GM21390 (cell line): ENCODE measurements at regions not wholly inside any gene's neighbourhood (a gene's known extent, or its start where the extent isn't known, plus 50 kb on each side); places are given as distances from the start of the nearest gene placed in this dataset.
"Not testable (repeated sequence)": the region's sequence is repeated elsewhere in the genome, so short reads cannot be mapped to it uniquely, and the experiment has no call there.

ENCODE experiments used
- ATAC-seq: cut with Tn5 transposase; IDR thresholded peaks from one replicate; pipeline ENCODE4 v1.9.1; 2021; ENCODE audit not compliant: unreplicated experiment

DNA sequence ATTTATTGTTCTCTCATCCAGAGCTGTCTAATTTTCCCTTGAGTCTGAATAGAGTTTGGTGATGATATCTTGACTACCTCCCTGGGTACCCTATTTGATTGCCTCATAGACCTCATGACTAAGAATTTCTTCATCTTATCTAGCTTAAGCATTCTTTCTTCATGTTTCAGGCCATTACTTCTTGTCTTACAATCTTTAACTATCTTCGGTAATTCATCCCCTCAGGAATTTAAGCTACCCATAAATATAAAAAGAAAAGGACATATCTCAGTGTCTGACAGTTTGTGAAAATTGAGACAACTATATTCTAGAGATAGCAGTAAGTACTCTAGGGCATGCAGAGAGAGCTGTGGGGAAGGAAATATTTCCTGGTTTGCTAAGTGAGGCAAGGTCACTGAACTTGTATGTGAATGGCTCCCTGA is 466.1 kb upstream of the GRID2 start:
- ATAC-seq, result no peak

DNA sequence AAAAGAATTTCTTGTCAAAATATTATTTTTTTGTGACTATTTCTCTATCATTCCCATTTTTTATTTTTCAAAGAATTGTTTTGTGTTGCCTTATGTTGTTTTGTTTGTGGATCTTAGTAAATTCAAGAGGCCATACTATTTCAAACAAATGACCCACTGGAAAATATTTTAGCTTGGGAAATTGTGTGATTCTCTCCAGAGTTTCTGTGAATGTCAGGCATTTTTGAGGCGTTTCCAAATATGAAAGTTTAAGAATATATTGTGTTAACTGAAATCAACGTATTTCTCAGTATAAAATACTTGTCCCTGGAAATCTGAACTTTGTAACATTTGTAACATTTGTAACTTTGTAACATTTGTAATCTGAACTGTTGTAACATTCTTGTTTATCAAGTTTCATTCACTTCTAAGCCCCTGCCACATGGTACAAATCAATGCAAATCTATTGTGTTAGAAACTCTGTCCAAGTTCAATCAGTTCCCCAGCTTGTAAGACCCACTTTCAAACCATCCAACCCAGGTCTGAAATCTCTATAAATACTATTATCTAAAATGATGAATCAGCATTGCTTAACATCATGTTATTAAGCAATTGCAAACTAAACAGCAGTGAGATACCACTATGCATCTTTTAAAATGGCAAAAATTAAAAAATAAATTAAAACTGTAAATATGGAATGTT is 465.4 kb upstream of the GRID2 start:
- ATAC-seq, result no peak

DNA sequence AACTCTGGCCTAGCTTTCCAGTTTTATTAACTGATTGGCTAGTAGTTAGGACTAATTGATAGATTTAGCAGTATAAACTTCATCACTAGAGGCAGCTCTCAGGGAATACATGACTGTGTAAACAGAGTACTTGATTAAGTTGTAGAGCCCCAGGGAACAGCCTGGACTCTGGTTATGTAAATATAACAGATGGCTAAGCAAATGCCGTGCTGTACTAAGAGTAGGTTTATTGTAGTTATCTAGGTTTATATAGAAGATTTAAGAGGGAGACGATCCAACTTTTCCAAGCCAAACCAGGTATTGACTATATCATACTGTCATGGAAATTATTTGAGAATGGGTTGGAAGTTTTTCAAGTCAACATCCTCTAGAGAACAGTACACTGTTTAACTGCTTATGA is 463.4 kb upstream of the GRID2 start:
- no peak for ATAC-seq

DNA sequence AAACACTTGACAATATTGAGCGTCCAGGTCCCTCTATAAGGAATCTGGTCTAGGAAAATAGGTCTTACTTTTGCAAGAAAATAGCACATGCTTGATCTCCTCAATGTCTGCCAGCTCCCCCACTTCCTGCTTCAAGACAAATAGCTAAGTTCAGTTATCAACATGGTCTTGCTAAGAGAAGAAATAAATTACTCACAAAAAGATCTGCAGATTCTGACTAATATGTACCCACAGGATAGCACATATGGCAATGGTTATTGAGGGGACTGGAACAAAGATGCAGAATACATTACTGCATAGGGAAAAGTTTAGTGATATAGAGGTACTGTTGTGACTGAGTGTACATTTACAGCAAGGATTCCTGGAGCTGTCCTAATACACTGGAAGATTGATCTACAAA is 457.5 kb upstream of the GRID2 start:
- ATAC-seq, result no peak

DNA sequence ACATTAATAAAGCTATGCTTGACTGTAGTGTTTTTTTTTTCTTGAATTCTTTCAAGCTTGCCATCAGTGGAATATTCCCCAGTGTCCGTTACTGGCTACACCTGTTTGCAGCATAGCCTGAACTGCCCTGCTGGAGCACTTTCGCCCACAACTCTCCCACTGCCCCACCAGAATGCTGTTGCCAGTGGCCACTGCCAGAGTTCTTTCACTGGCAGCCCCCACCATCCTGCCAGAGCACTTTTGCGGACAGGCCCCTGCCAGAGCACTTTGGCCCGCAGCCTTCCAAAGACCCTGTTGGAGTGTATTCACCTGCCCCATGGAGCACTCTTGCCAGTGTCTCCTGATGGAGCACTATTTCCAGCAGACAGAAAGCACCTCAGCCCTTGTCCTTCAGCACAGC is 452.3 kb upstream of the GRID2 start:
- ATAC-seq, result no peak

DNA sequence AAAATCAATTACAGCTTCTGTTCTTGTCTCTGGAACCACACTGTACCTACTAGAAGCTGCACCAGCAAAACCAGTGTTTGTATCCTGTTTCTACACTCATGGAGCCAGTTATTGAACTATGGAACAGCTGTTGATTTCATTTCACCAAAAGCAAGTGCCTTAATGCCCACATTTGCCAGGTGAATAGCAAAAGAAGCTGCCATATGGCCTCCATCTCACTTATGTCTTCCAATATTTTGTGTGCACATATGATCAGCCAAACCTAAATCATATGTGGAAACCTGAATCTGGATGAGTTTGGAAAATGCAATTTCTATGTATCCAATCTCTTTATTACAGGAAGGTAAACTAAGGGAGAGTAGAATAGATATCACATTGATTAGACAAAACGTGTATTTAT is 415.8 kb upstream of the GRID2 start:
- ATAC-seq, result no peak

DNA sequence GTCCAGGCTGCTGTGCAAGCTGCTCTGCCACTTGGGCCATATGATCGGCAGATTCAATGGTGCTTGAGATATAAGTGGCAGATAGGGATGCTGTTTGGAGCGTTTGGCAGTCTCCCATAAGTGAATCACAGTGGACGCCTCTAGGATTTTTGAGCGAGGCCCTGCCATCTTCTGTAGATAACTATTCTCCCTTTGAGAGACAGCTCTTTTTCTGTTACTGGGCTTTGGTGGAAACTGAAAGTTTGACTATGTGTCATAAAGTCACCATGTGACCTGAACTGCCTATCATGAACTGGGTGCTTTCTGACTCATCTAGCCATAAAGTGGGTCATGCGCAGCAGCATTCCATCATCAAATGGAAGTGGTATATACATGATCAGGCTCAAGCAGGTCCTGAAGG is 412.5 kb upstream of the GRID2 start:
- not testable (repeated sequence) for ATAC-seq

DNA sequence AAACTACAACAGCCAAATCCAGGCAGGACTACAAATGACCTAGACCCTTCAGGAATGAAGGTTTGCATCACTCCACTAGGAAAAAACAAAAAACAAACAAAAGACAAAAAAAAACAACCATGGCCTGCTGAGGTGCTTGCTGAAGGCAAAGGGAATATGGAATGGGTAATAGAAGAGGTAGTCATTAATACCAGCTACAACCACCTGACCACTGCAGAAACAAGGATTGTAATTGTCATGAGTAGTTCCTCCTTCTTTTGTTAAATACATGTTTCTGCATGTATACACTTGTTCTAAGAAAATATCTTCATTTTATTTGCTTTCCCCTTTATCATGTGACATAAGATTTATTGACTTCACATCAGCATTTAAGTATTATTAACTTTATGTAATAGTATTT is 409.8 kb upstream of the GRID2 start:
- no peak for ATAC-seq

DNA sequence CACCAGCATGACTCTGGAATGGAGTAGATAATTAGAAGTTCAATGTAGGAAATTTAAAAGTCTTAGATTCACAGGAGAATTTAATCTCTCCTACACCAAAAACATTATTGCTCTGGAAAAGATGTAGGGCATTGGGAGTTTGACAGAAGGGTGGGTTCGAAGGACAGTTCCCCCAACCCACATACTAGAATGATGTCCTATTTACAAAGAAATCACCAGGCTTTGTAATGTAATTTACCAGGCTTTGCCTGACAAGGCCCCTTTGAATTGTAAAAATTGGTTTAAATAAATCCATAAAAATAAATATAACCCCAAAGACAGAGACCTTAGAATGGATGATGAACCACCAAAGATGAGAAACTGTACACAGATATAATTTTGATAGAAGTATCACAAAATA is 399.2 kb upstream of the GRID2 start:
- ATAC-seq, result no peak

DNA sequence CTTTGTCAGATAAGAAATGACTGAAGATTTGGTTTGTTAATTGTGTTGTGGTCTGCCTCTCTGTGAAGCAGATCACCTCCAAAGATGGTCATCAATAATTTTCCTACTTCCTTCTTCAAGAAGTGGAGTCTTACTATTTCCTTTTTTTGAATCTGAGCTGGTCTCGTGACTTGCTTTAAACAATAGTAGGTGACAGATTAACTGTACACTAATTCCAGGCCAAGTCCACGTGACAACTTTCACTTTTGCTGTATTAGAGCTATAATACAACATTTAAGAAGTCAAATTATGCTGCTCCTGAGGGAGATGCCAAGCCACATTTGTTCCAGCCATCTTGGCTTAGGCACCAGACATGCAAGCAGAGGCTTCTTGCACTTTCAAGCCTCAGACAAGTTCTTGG is 393.8 kb upstream of the GRID2 start:
- no peak for ATAC-seq

DNA sequence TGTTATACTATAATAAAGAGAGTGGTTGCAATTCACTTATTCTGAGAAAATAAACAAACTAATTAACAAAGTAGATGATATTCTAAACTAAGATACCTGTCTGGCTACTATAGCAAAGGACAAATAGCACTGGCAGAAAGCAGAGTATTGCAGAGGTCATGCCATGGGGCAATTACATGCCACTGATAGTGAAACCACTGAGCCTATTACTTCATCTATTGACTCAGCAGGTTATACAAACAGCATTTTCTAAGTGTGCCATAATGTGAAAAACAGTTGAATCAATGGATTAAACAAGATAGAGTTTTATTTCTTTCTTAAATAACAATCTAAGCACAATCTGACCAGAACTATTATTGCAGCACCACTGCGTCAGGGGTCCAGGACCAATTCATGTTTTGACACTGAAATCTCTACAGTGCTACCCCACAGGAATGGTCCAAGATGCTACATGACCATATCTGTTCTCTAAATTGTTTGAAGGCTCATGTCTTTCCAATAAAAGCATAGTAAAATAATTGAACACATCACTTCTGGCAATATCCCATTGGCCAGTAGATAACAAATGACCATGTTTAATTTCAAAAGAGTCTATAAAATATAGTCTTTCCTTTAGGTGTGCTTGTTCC is 389.5 kb upstream of the GRID2 start:
- ATAC-seq, result no peak

DNA sequence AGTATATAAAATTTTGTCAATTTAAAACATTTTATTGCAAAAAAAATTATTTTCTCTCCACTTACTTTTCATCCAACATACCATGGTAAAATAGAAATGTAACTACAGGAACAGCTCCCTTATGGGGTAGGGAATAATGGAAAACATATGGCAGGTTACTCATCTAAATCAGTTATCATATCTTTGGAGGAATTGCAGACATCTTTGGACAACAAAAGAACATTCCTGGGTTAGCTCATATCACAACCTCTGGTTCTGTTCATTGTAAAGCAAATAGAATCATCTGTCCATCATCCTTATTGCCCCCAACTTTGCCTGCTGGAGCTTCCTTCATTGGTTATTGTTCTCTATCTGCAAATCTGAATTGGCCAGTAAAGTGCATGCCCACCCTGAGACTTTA is 387.5 kb upstream of the GRID2 start:
- no peak for ATAC-seq

DNA sequence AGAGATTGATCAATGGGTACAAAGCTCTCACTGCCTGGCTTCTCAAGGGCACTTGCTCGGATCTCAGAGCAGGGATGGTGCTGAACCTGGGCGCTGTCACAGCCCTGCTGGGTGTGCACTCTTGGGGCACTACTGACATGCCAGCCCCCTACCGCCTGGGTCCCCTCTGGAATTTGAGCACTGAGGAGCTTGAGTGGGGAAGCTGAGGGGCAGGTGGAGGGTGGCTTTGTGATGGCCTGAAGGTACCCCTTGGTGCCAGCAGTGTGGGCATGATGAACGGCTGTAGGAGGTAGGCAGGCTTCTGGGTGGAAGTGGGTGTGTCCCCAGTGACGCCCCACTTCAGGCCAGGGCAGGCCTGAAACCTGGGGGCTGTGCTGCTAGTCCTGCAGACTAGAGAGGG is 379.1 kb upstream of the GRID2 start:
- no peak for ATAC-seq

DNA sequence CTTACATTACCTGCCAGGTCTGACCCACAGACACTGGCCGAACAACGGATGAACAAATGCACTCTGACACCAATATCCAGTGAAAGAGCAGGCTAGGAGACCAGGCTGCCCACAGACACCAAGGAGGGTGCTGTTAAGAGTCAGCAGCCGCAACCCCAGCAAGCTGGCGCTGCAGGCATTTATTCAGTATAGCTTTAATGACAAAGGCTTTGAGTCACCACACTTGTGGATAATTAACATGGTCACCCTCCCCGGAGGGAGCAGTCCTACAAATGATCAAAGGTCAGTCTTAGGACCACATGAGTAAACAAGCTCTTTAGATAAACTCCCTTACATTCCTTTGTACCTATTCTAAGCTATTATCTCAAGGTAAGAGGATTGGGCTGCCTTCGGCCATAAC is 368.5 kb upstream of the GRID2 start:
- ATAC-seq, result no peak

DNA sequence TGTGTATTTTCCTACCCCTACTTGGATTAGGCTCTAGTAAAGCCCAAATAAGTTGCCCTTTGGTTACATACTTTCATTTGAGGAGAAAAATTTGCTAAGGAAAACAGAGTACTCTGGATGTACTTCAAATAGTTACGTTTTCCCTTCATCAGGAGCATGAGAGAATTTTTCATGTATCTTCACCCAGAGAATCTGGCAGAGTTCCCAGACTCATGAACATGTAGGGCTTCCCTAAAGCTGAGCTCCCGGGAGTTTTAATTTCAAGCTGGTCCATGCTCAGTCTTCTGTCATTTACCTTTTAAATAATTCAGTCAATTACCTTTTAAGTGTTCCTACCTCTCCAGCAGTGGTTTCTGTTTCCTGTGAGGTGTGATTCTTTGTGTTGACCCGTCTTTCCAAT is 367.5 kb upstream of the GRID2 start:
- no peak for ATAC-seq

DNA sequence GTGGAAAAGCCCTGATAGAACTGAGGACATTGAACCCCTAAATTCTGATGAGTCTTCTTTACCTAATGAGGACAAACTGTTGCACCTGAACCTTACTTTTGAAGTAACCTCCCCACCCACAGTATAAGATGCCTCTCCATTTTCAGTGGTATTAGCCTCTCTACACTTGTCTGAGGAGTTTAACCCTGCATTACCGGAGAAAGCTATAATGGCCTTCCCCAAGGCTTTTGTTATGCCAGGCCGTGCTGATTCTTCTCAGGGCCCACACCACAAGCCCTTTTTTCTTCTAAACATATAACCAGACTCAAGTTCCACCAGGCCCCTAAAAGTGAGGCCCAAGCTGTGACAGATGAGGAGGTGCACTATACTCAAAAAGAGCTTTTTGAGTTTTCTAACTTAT is 345.8 kb upstream of the GRID2 start:
- no peak for ATAC-seq

DNA sequence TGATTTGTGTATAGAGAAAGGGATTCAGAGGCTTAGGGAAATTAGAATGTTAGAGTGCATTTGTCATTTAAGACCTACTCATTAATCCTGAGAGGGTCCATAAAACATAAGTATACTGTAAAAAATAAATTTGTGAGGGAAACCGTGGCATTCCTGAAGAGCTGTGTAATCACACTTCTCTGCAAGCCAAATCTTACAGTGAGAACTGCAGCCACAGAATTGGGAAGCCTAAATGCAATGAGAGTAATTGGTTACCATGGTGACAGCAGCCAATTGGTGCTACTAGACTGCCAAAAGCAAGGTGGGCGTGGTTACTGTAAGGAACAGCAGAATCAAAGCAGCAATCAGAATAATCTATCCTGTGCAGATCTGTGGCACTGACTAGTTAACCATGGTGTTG is 345.2 kb upstream of the GRID2 start:
- no peak for ATAC-seq

DNA sequence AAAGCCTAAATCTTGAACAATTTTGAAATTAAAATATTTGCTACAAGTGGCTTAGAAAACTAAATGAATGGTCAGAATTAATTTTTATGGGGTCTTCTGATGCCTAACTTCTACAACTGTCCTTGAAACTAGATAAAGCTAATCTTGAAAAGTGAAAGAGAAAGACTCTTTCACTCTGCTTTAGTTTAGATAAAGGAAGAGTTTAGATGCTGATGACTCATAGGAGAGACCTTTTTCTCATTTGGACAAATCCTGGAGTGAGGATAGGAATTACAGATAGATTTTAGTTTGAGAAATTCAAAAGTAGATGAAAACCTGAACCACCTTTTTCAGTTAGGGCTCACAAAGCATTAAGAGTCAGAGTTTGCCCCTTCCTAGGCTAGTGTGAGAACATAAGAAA is 342.3 kb upstream of the GRID2 start:
- no peak for ATAC-seq

DNA sequence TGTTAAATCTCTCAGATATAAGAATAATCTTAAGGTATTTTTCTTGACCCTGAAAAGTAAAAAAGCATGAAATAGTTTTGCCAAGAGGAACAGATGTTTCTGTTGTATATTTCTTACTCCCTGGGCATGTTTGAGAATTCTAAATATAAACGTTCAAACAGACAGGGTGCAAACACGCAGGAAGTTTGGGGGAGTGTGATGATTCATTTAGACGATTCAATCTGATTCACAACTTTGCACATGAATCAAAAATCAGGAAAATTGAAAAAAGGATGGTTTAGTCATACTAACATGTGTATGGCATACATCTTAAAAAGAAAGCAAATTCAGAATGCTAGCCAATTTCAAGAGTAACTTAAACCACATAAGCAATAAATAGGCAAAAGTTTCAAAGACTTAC is 340.3 kb upstream of the GRID2 start:
- ATAC-seq, result no peak

DNA sequence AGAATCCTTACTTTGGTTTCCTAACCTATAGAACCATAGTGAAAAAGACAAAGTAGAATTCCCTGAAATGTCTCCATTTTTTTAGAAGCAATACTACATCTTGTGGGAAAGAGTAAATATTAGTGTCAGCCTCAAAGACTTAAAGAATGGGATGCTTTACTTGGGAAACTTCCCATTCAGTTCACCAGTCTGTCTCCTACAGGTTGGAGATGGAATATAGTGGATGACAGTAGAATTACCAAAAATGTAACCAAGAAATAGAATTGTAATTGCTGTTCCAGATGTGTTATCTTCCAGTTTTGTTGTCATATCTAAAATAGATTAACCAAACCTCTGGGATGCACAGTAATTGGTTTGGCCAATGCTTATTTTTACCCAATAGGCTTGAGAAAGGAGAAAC is 338.6 kb upstream of the GRID2 start:
- ATAC-seq, result no peak

DNA sequence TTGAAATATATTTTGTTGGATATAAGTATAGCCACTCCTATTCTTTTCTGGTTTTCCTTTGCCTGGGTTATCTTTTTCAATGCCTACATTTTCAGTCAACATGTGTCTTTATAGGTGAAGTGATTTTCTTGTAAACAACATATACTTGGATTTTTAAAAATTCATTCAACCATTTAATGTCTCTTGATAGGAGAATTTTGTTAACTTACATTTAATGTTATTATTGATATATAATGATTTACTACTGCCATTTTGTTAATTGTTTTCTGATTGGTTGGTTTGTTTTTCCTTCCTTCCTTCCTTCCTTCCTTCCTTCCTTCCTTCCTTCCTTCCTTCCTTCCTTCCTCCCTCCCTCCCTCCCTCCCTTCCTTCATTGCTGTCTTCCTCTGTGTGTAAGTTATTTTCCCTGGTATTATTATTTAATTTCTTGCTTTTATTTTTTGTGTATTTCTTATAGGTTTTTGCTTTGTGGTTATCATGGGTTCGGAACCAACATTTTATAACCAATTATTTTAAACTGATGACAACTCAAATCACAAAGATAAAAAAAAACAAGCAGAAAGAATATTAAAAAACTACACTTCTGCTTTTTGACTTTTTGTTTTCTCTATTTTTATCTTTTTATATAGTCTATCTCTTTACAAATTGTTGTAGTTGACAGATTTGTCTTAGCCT is 330.1 kb upstream of the GRID2 start:
- no peak for ATAC-seq

DNA sequence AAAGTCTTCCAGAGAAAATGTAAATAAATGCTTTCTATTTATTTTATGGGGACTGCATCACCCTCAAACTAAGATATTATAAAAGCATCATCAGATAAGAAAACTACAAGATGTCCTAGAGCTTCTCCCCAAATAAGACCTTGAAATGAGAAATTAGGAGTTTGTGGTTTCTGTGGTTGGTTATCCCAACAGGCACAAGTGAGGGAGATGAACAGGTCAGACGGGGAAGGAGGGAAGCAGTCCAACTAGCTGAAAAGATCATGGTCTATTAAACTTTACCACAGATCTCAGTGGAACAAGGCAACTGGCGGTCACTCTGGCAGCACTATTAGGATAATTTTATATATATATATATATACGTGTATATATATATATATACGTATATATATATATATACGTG is 319.3 kb upstream of the GRID2 start:
- ATAC-seq, result no peak

DNA sequence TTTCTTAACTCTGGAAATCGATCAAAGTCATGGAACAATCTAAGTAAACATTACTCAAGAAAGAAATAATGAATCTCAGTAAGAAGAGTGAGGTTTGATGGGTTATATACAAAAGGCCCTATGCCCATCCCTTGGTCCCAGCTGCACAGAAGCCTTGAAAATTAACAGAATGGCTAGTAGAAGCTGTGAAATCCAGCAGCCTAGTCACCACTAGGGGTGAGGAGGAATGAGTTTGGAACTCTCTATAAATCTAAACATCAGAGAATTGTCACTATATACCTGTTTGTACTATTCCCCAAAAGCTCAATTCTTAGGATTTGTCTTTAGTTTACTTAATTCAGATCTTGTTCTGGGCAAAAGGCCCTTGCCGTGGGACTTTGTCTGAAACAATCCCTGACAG is 313.9 kb upstream of the GRID2 start:
- no peak for ATAC-seq
